ENCODE measurements at regions not wholly inside any gene's neighbourhood (a gene's known extent, or its start where the extent isn't known, plus 50 kb on each side); places are given as distances from the start of the nearest gene placed in this dataset.

GRCh38 chr2:236464140-236464539 is 105.5 kb upstream of the ACKR3 start:
- TF ChIP-seq CTCF (IDR thresholded peaks at IDR 0.05) (no peak), REST (IDR thresholded peaks at IDR 0.05; ENCODE audit: insufficient read depth in 1 of 2, low read depth in 2 of 2, low read length in 1 of 2) (no peak), POLR2AphosphoS5 (IDR thresholded peaks at IDR 0.05; ENCODE audit: low read depth, low read length) (no peak), SIN3A (IDR thresholded peaks at IDR 0.05; ENCODE audit: borderline replicate concordance, insufficient read depth, low read depth, low read length) (no peak), TCF7L2 (IDR thresholded peaks at IDR 0.05; ENCODE audit: low read depth, low read length) (no peak)
